GM12865 (cell line): ENCODE measurements at regions not wholly inside any gene's neighbourhood (a gene's known extent, or its start where the extent isn't known, plus 50 kb on each side); places are given as distances from the start of the nearest gene placed in this dataset.

Experiments
- DNase-seq: peaks from one replicate; pipeline ENCODE4 v3.0.0; 2010; ENCODE audit warnings: low read depth
- H3K4me3 ChIP-seq: 2 replicates; pipeline ENCODE4 v1.5.1; 2011; ENCODE audit warnings: mild to moderate bottlenecking, low read depth, low read length, control low read depth
- CTCF ChIP-seq: IDR thresholded peaks from 2 replicates; pipeline ENCODE4 v1.5.1; 2011; ENCODE audit warnings: low read length, control low read depth, low read depth, inconsistent platforms; ENCODE audit not compliant: insufficient read depth; ENCODE audit errors: missing control alignments

GRCh38 chr5:158383486-158383885 lies 524.5 kb upstream of the CLINT1 start:
- no peak for TF ChIP-seq CTCF
- no peak overlapping the region for H3K4me3 ChIP-seq
- no peak for DNase-seq

GRCh38 chr5:158382473-158382872 lies 523.5 kb upstream of the CLINT1 start:
- TF ChIP-seq CTCF, result no peak
- H3K4me3 ChIP-seq, result no peak overlapping the region
- peak; percentile 38 for DNase-seq

- no peak for DNase-seq
- TF ChIP-seq CTCF, result no peak
- H3K4me3 ChIP-seq, result no peak overlapping the region
Observed at GRCh38 chr5:158381614-158382160, 522.7 kb upstream of the CLINT1 start.

GRCh38 chr5:158380661-158381060 lies 521.7 kb upstream of the CLINT1 start:
- no peak for DNase-seq
- TF ChIP-seq CTCF, result no peak
- H3K4me3 ChIP-seq, result no peak overlapping the region

- DNase-seq, result no peak
- no peak overlapping the region for H3K4me3 ChIP-seq
- no peak for TF ChIP-seq CTCF
Observed at GRCh38 chr5:158378931-158379330, 520.0 kb upstream of the CLINT1 start.

- no peak overlapping the region for H3K4me3 ChIP-seq
- no peak for DNase-seq
- no peak for TF ChIP-seq CTCF
Observed at GRCh38 chr5:158376679-158377078, 517.7 kb upstream of the CLINT1 start.

GRCh38 chr5:158375531-158375930 lies 516.6 kb upstream of the CLINT1 start:
- TF ChIP-seq CTCF, result no peak
- H3K4me3 ChIP-seq, result no peak overlapping the region
- no peak for DNase-seq
